HFF-Myc (cell line): ENCODE measurements at regions not wholly inside any gene's neighbourhood (a gene's known extent, or its start where the extent isn't known, plus 50 kb on each side); places are given as distances from the start of the nearest gene placed in this dataset.

ENCODE experiments used
- DNase-seq: peaks from one replicate; pipeline ENCODE4 v3.0.0-alpha.2; 2011; ENCODE audit warnings: low read depth; ENCODE audit errors: extremely low read depth
- H3K4me3 ChIP-seq: replicated peaks from 2 replicates; pipeline ENCODE4 v1.5.1; 2011; ENCODE audit warnings: low read depth, mild to moderate bottlenecking, control low read depth, low read length
- CTCF ChIP-seq: IDR thresholded peaks from 2 replicates; pipeline ENCODE4 v1.5.1; 2012; ENCODE audit warnings: mild to moderate bottlenecking, low read depth, low read length, control low read depth; ENCODE audit errors: missing control alignments

GRCh38 chr11:90453525-90453924, 230.7 kb upstream of the CHORDC1 start:
- no peak overlapping the region for H3K4me3 ChIP-seq

GRCh38 chr11:90449606-90450005, 226.8 kb upstream of the CHORDC1 start:
- no peak for TF ChIP-seq CTCF
- no peak for DNase-seq
- H3K4me3 ChIP-seq, result no peak overlapping the region

More at GRCh38 chr11:90453525-90453924, 230.7 kb upstream of the CHORDC1 start:
- no peak for DNase-seq
- no peak for TF ChIP-seq CTCF

GRCh38 chr11:90448256-90448655, 225.4 kb upstream of the CHORDC1 start:
- H3K4me3 ChIP-seq, result no peak overlapping the region
- no peak for DNase-seq
- TF ChIP-seq CTCF, result no peak

- DNase-seq, result no peak
- TF ChIP-seq CTCF, result no peak
- H3K4me3 ChIP-seq, result no peak overlapping the region
Observed at GRCh38 chr11:90447618-90448017, 224.8 kb upstream of the CHORDC1 start.

- no peak for DNase-seq
- no peak for TF ChIP-seq CTCF
- H3K4me3 ChIP-seq, result no peak overlapping the region
Observed at GRCh38 chr11:90446207-90446606, 223.4 kb upstream of the CHORDC1 start.

GRCh38 chr11:90438069-90438468, 215.2 kb upstream of the CHORDC1 start:
- no peak overlapping the region for H3K4me3 ChIP-seq
- DNase-seq, result no peak
- TF ChIP-seq CTCF, result no peak

- H3K4me3 ChIP-seq, result no peak overlapping the region
- DNase-seq, result no peak
- no peak for TF ChIP-seq CTCF
Observed at GRCh38 chr11:90434858-90435257, 212.0 kb upstream of the CHORDC1 start.
